MCF 10A (cell line): ENCODE measurements at regions not wholly inside any gene's neighbourhood (a gene's known extent, or its start where the extent isn't known, plus 50 kb on each side); places are given as distances from the start of the nearest gene placed in this dataset.

Experiments used
- BruUV-seq: library from RNA; stranded (reverse); fragments of 400-500 nt; replicated peaks from 2 replicates; lab custom pipeline; 2021; lab: Mats Ljungman, UMichigan
- CTCF ChIA-PET: fragments of 300-600 bp; sonication (Branson Sonifier 250); formaldehyde crosslinking; extraction: SDS; loops from one replicate; lab custom pipeline; 2021; ENCODE audit warnings: antibody characterized with exemption, inconsistent platforms; lab: Yijun Ruan, JAX
- POLR2A ChIA-PET: fragments of 300-600, 350-650 bp; sonication (Branson Sonifier 250); formaldehyde crosslinking; extraction: SDS; loops from one replicate; lab custom pipeline; 2020; ENCODE audit warnings: antibody characterized with exemption, inconsistent platforms; lab: Yijun Ruan, JAX
- DNase-seq: peaks from one replicate; pipeline ENCODE4 v3.0.0-alpha.2; 2018; ENCODE audit not compliant: unreplicated experiment
- H3K27ac Mint-ChIP-seq: one replicate; pipeline ENCODE4 v1.8.0; 2022; ENCODE audit warnings: mild to moderate bottlenecking, low read depth, mixed read lengths; ENCODE audit not compliant: unreplicated experiment
- H3K27me3 Mint-ChIP-seq: one replicate; pipeline ENCODE4 v1.8.0; 2022; ENCODE audit warnings: mixed read lengths; ENCODE audit not compliant: insufficient read depth, unreplicated experiment
- H3K36me3 Mint-ChIP-seq: one replicate; pipeline ENCODE4 v1.8.0; 2022; ENCODE audit warnings: mild to moderate bottlenecking, moderate library complexity, mixed read lengths; ENCODE audit not compliant: insufficient read depth, unreplicated experiment
- H3K4me1 Mint-ChIP-seq: one replicate; pipeline ENCODE4 v1.8.0; 2022; ENCODE audit warnings: mixed read lengths; ENCODE audit not compliant: insufficient read depth, unreplicated experiment
- H3K4me3 Mint-ChIP-seq: one replicate; pipeline ENCODE4 v1.8.0; 2022; ENCODE audit warnings: mild to moderate bottlenecking, moderate library complexity, mixed read lengths; ENCODE audit not compliant: unreplicated experiment
- H3K9me3 Mint-ChIP-seq: one replicate; pipeline ENCODE4 v1.8.0; 2022; ENCODE audit warnings: mixed read lengths; ENCODE audit not compliant: unreplicated experiment
- intact Hi-C: fragments of 100-400 bp; cut with micrococcal nuclease; formaldehyde crosslinking; loops from 2 replicates; pipeline ENCODE4 v1.14.1; 2022
- TF ChIP-seq, protein P1 (sequence below): fragments of 200-600 bp; IDR thresholded peaks from one replicate; pipeline ENCODE4 v1.8.0; 2022; ENCODE audit warnings: antibody characterized with exemption, mild to moderate bottlenecking; ENCODE audit not compliant: unreplicated experiment

DNA sequence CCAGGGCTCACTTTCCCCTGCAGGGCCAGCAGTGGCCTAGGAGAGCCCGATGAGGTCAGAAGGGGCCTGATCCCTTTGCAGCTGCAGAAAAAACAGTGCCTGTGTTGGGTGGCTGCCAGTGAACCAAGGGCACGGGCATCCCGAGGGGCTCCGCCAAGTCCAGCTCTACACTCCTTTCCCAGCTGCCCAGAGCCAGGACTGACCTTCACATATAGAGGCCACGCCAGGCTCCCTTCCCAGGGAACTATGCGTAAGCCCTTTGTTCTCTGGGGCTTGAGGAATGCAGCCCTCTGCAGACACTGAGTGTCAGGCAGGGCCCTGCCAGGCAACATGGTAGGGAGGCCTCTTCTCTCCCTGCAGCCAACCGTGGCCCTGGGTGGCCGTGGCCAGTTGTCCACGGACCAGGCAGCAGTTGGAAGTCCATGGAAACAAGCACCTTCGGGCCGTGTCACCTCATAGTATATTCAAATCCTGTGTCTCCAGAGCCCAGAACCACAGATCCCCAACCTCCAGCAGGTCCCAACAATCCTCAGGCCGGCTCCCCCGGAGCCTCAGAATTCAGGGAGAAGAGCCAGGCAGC, 194.0 kb downstream of the NPHP4 start:
- Mint-ChIP-seq H3K27me3 (no peaks in the 10 kb centered on the region), H3K4me3 (no peak overlapping the region), H3K9me3 (peaks cover 7% of the 10 kb centered on the region), H3K4me1 (no peaks in the 10 kb centered on the region), H3K27ac (no peak overlapping the region), H3K36me3 (peaks cover 5% of the 10 kb centered on the region)
- ChIA-PET POLR2A (no interaction called here), CTCF (interaction anchor here (0.6 kb wide), 1 partner anchor 229 kb away, joined by 3 read pairs; no protein-coding TSS in a partner anchor)
- no peak for DNase-seq
- TF ChIP-seq, protein P1, sequence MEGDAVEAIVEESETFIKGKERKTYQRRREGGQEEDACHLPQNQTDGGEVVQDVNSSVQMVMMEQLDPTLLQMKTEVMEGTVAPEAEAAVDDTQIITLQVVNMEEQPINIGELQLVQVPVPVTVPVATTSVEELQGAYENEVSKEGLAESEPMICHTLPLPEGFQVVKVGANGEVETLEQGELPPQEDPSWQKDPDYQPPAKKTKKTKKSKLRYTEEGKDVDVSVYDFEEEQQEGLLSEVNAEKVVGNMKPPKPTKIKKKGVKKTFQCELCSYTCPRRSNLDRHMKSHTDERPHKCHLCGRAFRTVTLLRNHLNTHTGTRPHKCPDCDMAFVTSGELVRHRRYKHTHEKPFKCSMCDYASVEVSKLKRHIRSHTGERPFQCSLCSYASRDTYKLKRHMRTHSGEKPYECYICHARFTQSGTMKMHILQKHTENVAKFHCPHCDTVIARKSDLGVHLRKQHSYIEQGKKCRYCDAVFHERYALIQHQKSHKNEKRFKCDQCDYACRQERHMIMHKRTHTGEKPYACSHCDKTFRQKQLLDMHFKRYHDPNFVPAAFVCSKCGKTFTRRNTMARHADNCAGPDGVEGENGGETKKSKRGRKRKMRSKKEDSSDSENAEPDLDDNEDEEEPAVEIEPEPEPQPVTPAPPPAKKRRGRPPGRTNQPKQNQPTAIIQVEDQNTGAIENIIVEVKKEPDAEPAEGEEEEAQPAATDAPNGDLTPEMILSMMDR: no peak
- intact Hi-C loops: no loop called here
- no TSS peak for BruUV-seq

DNA sequence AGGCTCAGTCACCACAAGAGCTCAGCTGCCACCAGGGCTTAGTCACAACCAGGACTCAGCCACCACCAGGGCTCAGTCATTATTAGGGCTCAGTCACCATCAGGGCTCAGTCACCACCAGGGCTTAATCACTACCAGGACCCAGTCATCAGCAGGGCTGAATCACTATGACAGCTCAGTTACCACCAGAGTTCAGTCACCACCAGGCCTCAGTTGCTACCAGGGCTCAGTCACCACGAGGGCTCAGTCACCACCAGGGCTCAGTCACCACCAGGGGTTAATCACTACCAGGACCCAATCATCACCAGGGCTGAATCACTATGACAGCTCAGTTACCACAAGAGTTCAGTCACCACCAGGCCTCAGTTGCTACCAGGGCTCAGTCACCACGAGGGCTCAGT, 196.2 kb downstream of the NPHP4 start:
- Mint-ChIP-seq H3K27ac (no peak overlapping the region), H3K27me3 (peaks cover 17% of the 10 kb centered on the region), H3K36me3 (peaks cover 5% of the 10 kb centered on the region), H3K4me1 (no peaks in the 10 kb centered on the region), H3K4me3 (no peak overlapping the region), H3K9me3 (peaks cover 4% of the 10 kb centered on the region)
- CTCF ChIA-PET: interaction anchor here (0.6 kb wide), 1 partner anchor 89 kb away, joined by 3 read pairs; no protein-coding TSS in a partner anchor
- TF ChIP-seq, protein P1: no peak
- intact Hi-C loops: no loop called here
- DNase-seq: no peak
- no TSS peak for BruUV-seq
- POLR2A ChIA-PET: no interaction called here

DNA sequence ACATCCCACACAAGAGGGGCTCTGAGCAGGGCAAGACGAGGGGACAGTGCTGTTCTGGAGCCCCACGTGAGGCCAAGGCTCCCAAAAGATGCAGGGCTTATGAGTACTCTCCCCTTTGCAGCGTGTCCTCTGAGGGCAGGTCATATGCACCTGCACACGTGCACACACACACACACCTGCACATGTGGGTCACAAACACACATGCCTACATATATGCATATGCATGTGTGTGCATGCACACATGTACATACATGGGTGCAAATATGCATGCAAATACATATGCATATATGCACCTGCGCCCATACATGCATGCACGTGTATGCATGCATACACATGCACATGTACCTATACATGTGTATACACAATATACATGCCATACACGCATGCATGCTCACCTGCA, 197.9 kb downstream of the NPHP4 start:
- DNase-seq: no peak
- CTCF ChIA-PET: no interaction called here
- no TSS peak for BruUV-seq
- Mint-ChIP-seq H3K4me1 (no peaks in the 10 kb centered on the region), H3K9me3 (no peaks in the 10 kb centered on the region), H3K27ac (no peak overlapping the region), H3K27me3 (peaks cover 22% of the 10 kb centered on the region), H3K4me3 (no peak overlapping the region), H3K36me3 (peaks cover 5% of the 10 kb centered on the region)
- POLR2A ChIA-PET: no interaction called here
- intact Hi-C loops: no loop called here
- TF ChIP-seq, protein P1: no peak

DNA sequence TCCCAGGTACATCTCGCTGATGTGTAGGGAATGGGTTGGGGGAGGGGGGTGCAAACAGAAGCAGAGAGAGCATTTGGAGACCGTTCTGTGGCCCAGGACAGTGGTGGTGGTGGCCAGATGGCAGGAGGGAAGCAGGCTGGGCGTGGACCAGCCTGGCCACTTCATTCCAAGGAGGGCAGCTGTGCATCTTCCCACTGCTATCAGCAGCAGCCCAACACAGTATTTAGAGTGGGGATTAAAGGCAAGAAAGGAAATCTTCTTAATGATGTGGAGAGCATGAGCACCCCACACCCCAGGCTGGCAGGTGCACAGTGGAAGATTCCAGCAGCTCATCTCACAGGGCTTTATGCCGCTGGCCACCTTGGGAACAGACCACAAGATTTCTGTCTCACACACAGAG, 198.7 kb downstream of the NPHP4 start:
- H3K27me3 Mint-ChIP-seq: peaks cover 22% of the 10 kb centered on the region
- DNase-seq: no peak
- CTCF ChIA-PET: no interaction called here
- POLR2A ChIA-PET: no interaction called here
- intact Hi-C loops: no loop called here
- TF ChIP-seq, protein P1: no peak
- H3K4me1 Mint-ChIP-seq: no peaks in the 10 kb centered on the region
- H3K4me3 Mint-ChIP-seq: no peak overlapping the region
- H3K27ac Mint-ChIP-seq: no peak overlapping the region
- BruUV-seq: no TSS peak
- H3K36me3 Mint-ChIP-seq: peaks cover 5% of the 10 kb centered on the region
- H3K9me3 Mint-ChIP-seq: no peaks in the 10 kb centered on the region
